ENCODE measurements at regions not wholly inside any gene's neighbourhood (a gene's known extent, or its start where the extent isn't known, plus 50 kb on each side); places are given as distances from the start of the nearest gene placed in this dataset.

DNA sequence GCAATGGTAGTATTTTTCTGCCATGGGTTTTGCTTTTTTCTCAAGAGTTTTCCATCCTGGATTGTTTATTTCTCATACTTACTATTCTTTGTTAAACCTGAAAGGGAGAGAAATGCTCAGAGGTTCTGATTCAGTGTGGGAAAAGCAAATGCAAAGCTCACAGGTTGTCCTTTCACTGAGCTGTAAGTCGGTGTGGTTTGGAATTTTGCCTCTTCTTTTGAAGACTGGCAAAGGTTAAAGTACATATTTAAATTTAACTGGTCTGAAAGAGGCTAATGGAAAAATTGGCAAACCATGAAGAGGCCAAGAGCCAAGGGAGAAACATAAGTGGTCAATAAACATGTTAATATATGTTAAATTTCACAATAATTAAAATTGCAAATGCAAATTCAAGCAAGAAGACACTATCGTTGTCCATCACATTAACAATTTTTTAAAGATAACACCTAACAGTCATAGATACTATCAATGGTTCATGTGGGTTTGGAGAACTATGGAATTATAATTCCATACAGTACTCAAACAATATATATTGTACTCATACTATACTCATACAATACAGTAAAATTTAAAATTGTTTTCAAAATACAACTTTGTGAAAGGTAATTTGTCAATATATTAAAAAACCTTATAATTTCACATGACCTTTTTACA, 246.8 kb upstream of the STT3B start:
- 56 to 67% methylated on average over 2 of the region's 2 CpGs for WGBS, 2 donors
- Histone ChIP-seq H3K4me3 (no peak overlapping the region), H3K27ac (no peak overlapping the region), H3K27me3 (no peaks in the 10 kb centered on the region), H3K4me1 (peaks cover 5 to 37% (median 16%) of the 10 kb centered on the region in 3 donors), H3K9me3 (no peaks in the 10 kb centered on the region), H3K36me3 (no peaks in the 10 kb centered on the region)
- TF ChIP-seq, protein P1, sequence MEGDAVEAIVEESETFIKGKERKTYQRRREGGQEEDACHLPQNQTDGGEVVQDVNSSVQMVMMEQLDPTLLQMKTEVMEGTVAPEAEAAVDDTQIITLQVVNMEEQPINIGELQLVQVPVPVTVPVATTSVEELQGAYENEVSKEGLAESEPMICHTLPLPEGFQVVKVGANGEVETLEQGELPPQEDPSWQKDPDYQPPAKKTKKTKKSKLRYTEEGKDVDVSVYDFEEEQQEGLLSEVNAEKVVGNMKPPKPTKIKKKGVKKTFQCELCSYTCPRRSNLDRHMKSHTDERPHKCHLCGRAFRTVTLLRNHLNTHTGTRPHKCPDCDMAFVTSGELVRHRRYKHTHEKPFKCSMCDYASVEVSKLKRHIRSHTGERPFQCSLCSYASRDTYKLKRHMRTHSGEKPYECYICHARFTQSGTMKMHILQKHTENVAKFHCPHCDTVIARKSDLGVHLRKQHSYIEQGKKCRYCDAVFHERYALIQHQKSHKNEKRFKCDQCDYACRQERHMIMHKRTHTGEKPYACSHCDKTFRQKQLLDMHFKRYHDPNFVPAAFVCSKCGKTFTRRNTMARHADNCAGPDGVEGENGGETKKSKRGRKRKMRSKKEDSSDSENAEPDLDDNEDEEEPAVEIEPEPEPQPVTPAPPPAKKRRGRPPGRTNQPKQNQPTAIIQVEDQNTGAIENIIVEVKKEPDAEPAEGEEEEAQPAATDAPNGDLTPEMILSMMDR (IDR thresholded peaks at IDR 0.05) = no peak
- TF ChIP-seq POLR2A (IDR thresholded peaks at IDR 0.05) = no peak
- DNase-seq = no peak
- intact Hi-C loops (cut with DNase I) = no loop called here

DNA sequence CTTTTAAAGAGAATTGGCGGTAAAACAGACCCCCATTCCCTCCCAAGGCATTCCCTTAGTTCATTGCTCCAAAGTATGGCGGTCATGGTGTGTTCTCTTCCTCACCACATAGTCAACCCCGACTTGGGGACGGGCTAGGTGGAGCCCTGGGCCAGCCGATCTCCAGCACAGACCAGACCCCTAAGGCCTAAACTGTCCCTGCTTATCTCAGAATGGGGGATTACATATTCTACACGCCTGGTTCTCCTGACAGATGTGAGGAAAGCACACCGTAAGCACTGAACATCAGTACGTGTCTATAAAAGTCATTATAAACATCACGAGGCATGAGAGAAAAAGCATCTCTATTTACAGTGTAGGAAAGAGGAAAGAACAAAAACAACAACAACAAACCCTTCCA, 244.5 kb upstream of the STT3B start:
- H3K4me1 ChIP-seq = peaks cover 5 to 37% (median 16%) of the 10 kb centered on the region in 3 donors
- no peak overlapping the region for H3K4me3 ChIP-seq
- peak overlapping the region; percentile 15 to 64 (median 41) for H3K27ac ChIP-seq
- H3K27me3 ChIP-seq = no peaks in the 10 kb centered on the region
- intact Hi-C loops (cut with DNase I) = no loop called here
- no peak for DNase-seq
- H3K9me3 ChIP-seq = no peaks in the 10 kb centered on the region
- 68 to 79% methylated on average over 6 to 9 of the region's 9 CpGs for WGBS, 2 donors
- H3K36me3 ChIP-seq = no peaks in the 10 kb centered on the region
- TF ChIP-seq, protein P1 (IDR thresholded peaks at IDR 0.05) = no peak
- no peak for TF ChIP-seq POLR2A (IDR thresholded peaks at IDR 0.05)

DNA sequence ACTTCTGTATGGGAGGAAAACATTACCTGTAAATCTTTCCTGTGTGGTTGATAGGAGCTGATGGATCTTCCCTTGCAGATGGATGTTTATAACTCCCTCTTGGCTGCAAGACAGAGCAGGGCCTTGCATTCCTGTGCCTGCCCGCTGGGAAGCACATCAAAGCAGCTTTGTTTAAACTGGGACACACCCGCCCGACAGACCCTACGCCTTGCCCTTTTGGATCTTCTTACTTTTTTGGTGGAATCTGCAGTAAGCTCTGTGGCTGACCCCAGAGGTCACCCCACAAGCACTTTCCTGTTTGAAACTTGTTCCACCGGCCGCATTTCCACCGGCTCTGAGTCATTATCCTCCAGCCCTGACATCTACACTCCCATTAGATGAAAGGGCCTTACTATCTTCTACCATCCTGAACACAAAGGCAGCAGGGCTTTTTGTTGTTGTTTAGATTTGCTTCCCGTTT, 244.1 kb upstream of the STT3B start:
- Histone ChIP-seq H3K4me1 (peaks cover 5 to 37% (median 16%) of the 10 kb centered on the region in 3 donors), H3K9me3 (no peaks in the 10 kb centered on the region), H3K27me3 (no peaks in the 10 kb centered on the region), H3K27ac (peak overlapping the region; percentile 15 to 70 (median 44)), H3K4me3 (no peak overlapping the region), H3K36me3 (no peaks in the 10 kb centered on the region)
- no peak for DNase-seq
- no peak for TF ChIP-seq POLR2A (IDR thresholded peaks at IDR 0.05)
- TF ChIP-seq, protein P1 (IDR thresholded peaks at IDR 0.05) = no peak
- intact Hi-C loops (cut with DNase I) = no loop called here
- 14 to 29% methylated on average over 8 of the region's 8 CpGs for WGBS, 2 donors

DNA sequence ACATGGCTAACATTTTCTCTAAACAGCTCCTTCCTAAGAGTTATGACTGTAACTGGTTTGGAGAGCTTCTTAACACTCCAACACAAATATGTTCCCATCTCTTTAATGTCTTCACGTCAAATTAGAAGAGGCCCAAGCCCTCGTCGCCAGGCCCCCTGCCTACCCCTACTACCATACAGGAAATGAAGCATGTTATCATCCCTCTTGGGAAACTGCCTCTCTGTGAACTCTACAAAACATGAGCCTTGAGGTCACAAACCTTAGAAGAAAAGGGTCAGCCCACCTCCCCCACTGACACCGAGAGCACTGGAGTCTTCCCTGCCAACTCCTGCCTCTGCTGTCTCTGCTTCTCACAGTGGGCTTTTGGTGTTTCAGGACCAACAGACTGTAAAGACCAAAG, 243.1 kb upstream of the STT3B start:
- intact Hi-C loops (cut with DNase I) = no loop called here
- H3K4me3 ChIP-seq = no peak overlapping the region
- peak overlapping the region; percentile 18 to 70 (median 55) for H3K27ac ChIP-seq
- no peaks in the 10 kb centered on the region for H3K27me3 ChIP-seq
- peaks cover 5 to 37% (median 16%) of the 10 kb centered on the region in 3 donors for H3K4me1 ChIP-seq
- no peak for TF ChIP-seq POLR2A (IDR thresholded peaks at IDR 0.05)
- TF ChIP-seq, protein P1 (IDR thresholded peaks at IDR 0.05) = no peak
- no peaks in the 10 kb centered on the region for H3K36me3 ChIP-seq
- DNase-seq = no peak
- H3K9me3 ChIP-seq = no peaks in the 10 kb centered on the region
- WGBS, 2 donors = 61 to 90% methylated on average over 3 to 4 of the region's 4 CpGs

DNA sequence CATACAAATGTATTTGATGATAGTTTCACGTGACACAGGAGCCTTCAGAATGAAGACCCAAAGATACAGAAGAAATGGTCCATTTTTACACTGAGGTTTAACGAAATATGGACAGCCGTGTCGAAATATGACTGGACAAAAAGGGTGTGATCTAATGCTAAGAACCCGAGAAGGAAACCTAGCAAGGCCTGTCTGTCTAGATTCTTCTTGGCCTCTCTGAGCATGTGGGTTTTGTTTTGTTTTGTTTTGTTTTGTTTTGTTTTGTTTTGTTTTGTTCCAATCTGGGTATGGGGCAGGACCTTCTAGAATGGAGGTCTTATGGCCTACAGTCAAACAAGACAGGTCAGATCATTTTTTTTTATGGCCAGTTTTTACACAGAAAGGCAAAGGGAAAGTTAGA, 242.7 kb upstream of the STT3B start:
- intact Hi-C loops (cut with DNase I) = no loop called here
- H3K27ac ChIP-seq = peak overlapping the region; percentile 18 to 70 (median 55)
- WGBS, 2 donors = 63 to 77% methylated on average over 5 of the region's 5 CpGs
- H3K4me3 ChIP-seq = no peak overlapping the region
- no peaks in the 10 kb centered on the region for H3K27me3 ChIP-seq
- no peaks in the 10 kb centered on the region for H3K9me3 ChIP-seq
- H3K36me3 ChIP-seq = no peaks in the 10 kb centered on the region
- no peak for DNase-seq
- peaks cover 5 to 37% (median 16%) of the 10 kb centered on the region in 3 donors for H3K4me1 ChIP-seq
- TF ChIP-seq POLR2A (IDR thresholded peaks at IDR 0.05) = no peak
- TF ChIP-seq, protein P1 (IDR thresholded peaks at IDR 0.05) = no peak

Data from esophagus squamous epithelium (tissue), 5 donors.